MM.1S (cell line): ENCODE measurements at regions not wholly inside any gene's neighbourhood (a gene's known extent, or its start where the extent isn't known, plus 50 kb on each side); places are given as distances from the start of the nearest gene placed in this dataset.

Experiments used
- DNase-seq: peaks from one replicate; pipeline ENCODE4 v3.0.0-alpha.2; 2015
- H2AFZ ChIP-seq: fragments of 300-600 bp; sonication (generic); 2 replicates; pipeline ENCODE4 v1.6.0; 2016; ENCODE audit warnings: antibody characterized with exemption, low read length
- H3F3A ChIP-seq: fragments of 300-600 bp; sonication (generic); 2 replicates; pipeline ENCODE4 v1.6.1; 2016; ENCODE audit warnings: mild to moderate bottlenecking, antibody characterized with exemption, low read length, moderate library complexity, mixed read lengths; ENCODE audit not compliant: insufficient read depth
- H3K27ac ChIP-seq: fragments of 300-600 bp; sonication (generic); 2 replicates; pipeline ENCODE4 v1.5.1; 2016; ENCODE audit warnings: mild to moderate bottlenecking, low read length
- H3K27me3 ChIP-seq: fragments of 300-600 bp; sonication (generic); replicated peaks from 2 replicates; pipeline ENCODE4 v1.6.0; 2016; ENCODE audit warnings: low read length; ENCODE audit not compliant: insufficient read depth
- H3K36me3 ChIP-seq: fragments of 300-600 bp; sonication (generic); replicated peaks from 2 replicates; pipeline ENCODE4 v1.6.1; 2016; ENCODE audit warnings: mild to moderate bottlenecking, low read length, mixed read lengths; ENCODE audit not compliant: insufficient read depth
- H3K4me1 ChIP-seq: fragments of 300-600 bp; sonication (generic); 2 replicates; pipeline ENCODE4 v1.6.1; 2016; ENCODE audit warnings: low read length, mixed read lengths
- H3K4me2 ChIP-seq: fragments of 300-600 bp; sonication (generic); 2 replicates; pipeline ENCODE4 v1.6.0; 2016; ENCODE audit warnings: low read depth, low read length
- H3K4me3 ChIP-seq: fragments of 300-600 bp; sonication (generic); 2 replicates; pipeline ENCODE4 v1.5.1; 2016; ENCODE audit warnings: low read length, mixed read lengths
- H3K79me2 ChIP-seq: fragments of 300-600 bp; sonication (generic); 2 replicates; pipeline ENCODE4 v1.6.1; 2016; ENCODE audit warnings: mixed run types, low read length, mixed read lengths
- H3K9ac ChIP-seq: fragments of 300-600 bp; sonication (generic); 2 replicates; pipeline ENCODE4 v1.6.1; 2016; ENCODE audit warnings: low read length, mixed read lengths
- H3K9me2 ChIP-seq: fragments of 300-600 bp; sonication (generic); replicated peaks from 2 replicates; pipeline ENCODE4 v1.6.1; 2016; ENCODE audit warnings: mild to moderate bottlenecking, low read length, mixed read lengths; ENCODE audit not compliant: insufficient read depth
- H3K9me3 ChIP-seq: fragments of 300-600 bp; sonication (generic); replicated peaks from 2 replicates; pipeline ENCODE4 v1.6.1; 2016; ENCODE audit warnings: mild to moderate bottlenecking, low read length, mixed read lengths; ENCODE audit not compliant: insufficient read depth
- H4K20me1 ChIP-seq: fragments of 300-600 bp; sonication (generic); 2 replicates; pipeline ENCODE4 v1.6.1; 2016; ENCODE audit warnings: mild to moderate bottlenecking, low read length, moderate library complexity, mixed read lengths; ENCODE audit not compliant: insufficient read depth
- EZH2 ChIP-seq: fragments of 300-600 bp; sonication (generic); optimal IDR thresholded peaks from 2 replicates; pipeline ENCODE3; 2017; ENCODE audit warnings: low read depth, mild to moderate bottlenecking, antibody characterized with exemption, low read length, mixed read lengths
- EZH2phosphoT487 ChIP-seq: fragments of 300-600 bp; sonication (generic); IDR thresholded peaks from 2 replicates; pipeline ENCODE4 v1.6.1; 2018; ENCODE audit warnings: antibody characterized with exemption, low read length
- TF ChIP-seq, protein P1 (sequence below): fragments of 300-600 bp; sonication (generic); IDR thresholded peaks from 2 replicates; pipeline ENCODE4 v1.5.1; 2016; ENCODE audit warnings: antibody characterized with exemption, low read length, mixed read lengths

DNA sequence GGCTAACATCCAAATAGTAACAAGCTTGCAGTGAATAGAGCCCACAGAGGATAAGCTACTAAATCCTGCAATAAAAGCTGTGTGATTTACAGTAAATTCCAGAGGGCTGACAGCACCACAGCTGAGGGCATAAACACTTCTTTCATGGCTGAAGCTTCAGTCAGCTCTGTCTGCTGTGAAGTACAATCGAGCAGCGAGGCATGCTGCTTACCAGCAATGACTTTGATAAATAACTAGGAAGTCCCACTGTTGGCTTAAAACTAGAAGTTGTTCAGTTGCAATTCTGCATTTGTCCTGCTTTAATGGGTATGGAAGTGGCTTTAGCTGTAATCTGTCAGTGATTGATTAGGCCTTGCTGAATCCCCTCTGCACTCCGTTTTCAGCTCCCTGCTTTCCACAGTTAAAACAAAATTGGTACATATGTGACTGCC, 65.2 kb upstream of the FIGN start:
- Histone ChIP-seq H3K27ac (no peak overlapping the region), H2AFZ (no peak overlapping the region), H4K20me1 (no peaks in the 10 kb centered on the region), H3K4me3 (no peak overlapping the region), H3K4me2 (no peak overlapping the region), H3K9me2 (no peaks in the 10 kb centered on the region), H3K9me3 (no peaks in the 10 kb centered on the region), H3K9ac (no peak overlapping the region), H3F3A (no peaks in the 10 kb centered on the region), H3K4me1 (no peaks in the 10 kb centered on the region), H3K27me3 (no peaks in the 10 kb centered on the region), H3K79me2 (no peaks in the 10 kb centered on the region), H3K36me3 (no peaks in the 10 kb centered on the region)
- no peak for DNase-seq
- TF ChIP-seq, protein P1, sequence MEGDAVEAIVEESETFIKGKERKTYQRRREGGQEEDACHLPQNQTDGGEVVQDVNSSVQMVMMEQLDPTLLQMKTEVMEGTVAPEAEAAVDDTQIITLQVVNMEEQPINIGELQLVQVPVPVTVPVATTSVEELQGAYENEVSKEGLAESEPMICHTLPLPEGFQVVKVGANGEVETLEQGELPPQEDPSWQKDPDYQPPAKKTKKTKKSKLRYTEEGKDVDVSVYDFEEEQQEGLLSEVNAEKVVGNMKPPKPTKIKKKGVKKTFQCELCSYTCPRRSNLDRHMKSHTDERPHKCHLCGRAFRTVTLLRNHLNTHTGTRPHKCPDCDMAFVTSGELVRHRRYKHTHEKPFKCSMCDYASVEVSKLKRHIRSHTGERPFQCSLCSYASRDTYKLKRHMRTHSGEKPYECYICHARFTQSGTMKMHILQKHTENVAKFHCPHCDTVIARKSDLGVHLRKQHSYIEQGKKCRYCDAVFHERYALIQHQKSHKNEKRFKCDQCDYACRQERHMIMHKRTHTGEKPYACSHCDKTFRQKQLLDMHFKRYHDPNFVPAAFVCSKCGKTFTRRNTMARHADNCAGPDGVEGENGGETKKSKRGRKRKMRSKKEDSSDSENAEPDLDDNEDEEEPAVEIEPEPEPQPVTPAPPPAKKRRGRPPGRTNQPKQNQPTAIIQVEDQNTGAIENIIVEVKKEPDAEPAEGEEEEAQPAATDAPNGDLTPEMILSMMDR: no peak
- TF ChIP-seq EZH2 (no peak), EZH2phosphoT487 (no peak)

DNA sequence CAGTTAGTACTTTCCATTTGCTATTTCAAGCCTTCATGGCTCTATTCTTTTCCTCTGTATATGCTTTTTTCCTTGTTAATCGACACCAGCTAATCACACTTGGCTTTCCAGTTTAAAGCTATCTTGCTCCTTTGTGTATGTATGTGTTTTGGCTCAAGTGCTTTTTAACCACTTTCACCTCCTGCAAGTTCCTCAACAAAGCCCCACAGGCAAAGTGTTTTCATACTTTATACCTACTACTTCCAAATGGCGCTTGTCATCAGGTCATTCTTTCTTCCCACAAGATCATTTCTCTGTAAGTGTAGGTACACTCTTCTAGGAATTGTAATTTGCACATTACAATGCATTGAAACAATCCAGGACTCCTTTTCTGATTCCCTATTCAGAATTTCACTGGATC, 64.0 kb upstream of the FIGN start:
- Histone ChIP-seq H3K4me2 (no peak overlapping the region), H3K9me2 (no peaks in the 10 kb centered on the region), H3K4me3 (no peak overlapping the region), H3K36me3 (no peaks in the 10 kb centered on the region), H3K79me2 (no peaks in the 10 kb centered on the region), H3K27ac (no peak overlapping the region), H3F3A (no peaks in the 10 kb centered on the region), H4K20me1 (no peaks in the 10 kb centered on the region), H3K9me3 (no peaks in the 10 kb centered on the region), H3K27me3 (no peaks in the 10 kb centered on the region), H3K9ac (no peak overlapping the region), H2AFZ (no peak overlapping the region), H3K4me1 (no peaks in the 10 kb centered on the region)
- TF ChIP-seq EZH2: no peak
- DNase-seq: no peak

DNA sequence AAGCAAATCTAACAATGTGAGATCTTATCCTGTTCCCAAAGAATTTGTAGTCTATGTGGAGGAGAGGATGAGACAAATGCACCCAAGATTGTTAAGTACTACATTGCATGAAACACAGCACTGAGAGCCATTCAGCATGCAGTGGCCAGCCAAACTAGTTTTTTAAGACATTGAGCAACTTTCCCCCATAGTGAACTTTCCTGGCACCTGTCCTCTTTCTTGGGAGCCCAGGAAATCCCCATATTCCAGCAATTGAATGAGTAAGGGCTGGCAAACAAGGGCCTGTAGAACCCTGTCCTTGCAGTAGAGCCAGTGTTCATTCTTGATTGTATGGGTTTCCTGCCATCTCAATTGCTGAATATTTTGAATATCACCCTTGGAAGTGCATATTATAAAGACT, 58.8 kb upstream of the FIGN start:
- Histone ChIP-seq H3K9me3 (no peaks in the 10 kb centered on the region), H2AFZ (no peak overlapping the region), H3K4me1 (no peaks in the 10 kb centered on the region), H3K4me2 (no peak overlapping the region), H3K36me3 (no peaks in the 10 kb centered on the region), H3K27me3 (no peaks in the 10 kb centered on the region), H3K9ac (no peak overlapping the region), H3F3A (no peaks in the 10 kb centered on the region), H3K27ac (no peak overlapping the region), H3K4me3 (no peak overlapping the region), H4K20me1 (no peaks in the 10 kb centered on the region), H3K79me2 (no peaks in the 10 kb centered on the region), H3K9me2 (no peaks in the 10 kb centered on the region)
- no peak for DNase-seq
- no peak for TF ChIP-seq EZH2phosphoT487
- TF ChIP-seq EZH2: no peak
- TF ChIP-seq, protein P1: no peak
